ENCODE measurements at regions not wholly inside any gene's neighbourhood (a gene's known extent, or its start where the extent isn't known, plus 50 kb on each side); places are given as distances from the start of the nearest gene placed in this dataset.

- no peak for TF ChIP-seq CTCF (IDR thresholded peaks at IDR 0.05)
- TF ChIP-seq POLR2AphosphoS5 (IDR thresholded peaks at IDR 0.05): no peak
- no peak for TF ChIP-seq EP300 (IDR thresholded peaks at IDR 0.05)
- no peak for TF ChIP-seq POLR2A (IDR thresholded peaks at IDR 0.05)
Observed at GRCh38 chr7:68676813-68677535, 921.3 kb upstream of the AUTS2 start.
